IPS DF 4.7 (cell line): ENCODE measurements at regions not wholly inside any gene's neighbourhood (a gene's known extent, or its start where the extent isn't known, plus 50 kb on each side); places are given as distances from the start of the nearest gene placed in this dataset.
"Not testable (repeated sequence)": the region's sequence is repeated elsewhere in the genome, so short reads cannot be mapped to it uniquely, and the experiment has no call there.

Experiments
- DNase-seq: peaks from one replicate; pipeline ENCODE4 v3.0.0-alpha.2; 2013; ENCODE audit warnings: low spot score; ENCODE audit errors: extremely low read depth

GRCh38 chr6:140017470-140017869, 643.0 kb upstream of the CITED2 start:
- DNase-seq = no peak

- no peak for DNase-seq
These were observed 637.7 kb upstream of the CITED2 start for GRCh38 chr6:140012150-140012549.

DNA sequence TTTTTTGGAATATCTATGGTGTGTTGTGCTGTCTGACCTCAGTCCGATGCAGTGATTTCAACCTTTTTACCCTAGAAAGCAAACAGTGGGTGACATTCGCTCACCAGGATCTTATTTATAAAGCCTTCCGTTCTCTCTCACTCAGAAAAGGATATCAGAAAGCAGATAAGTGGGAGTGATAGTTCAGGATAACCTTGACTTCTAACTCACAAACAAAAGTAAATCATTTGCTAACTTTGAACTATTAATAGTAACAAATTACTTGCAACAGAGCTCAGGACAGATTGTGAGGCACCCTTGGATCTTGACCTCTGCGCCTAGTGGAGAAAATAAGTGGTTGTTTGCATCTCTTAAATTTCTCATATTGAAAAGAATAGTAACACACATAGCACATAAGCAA, 637.1 kb upstream of the CITED2 start:
- DNase-seq = no peak

DNA sequence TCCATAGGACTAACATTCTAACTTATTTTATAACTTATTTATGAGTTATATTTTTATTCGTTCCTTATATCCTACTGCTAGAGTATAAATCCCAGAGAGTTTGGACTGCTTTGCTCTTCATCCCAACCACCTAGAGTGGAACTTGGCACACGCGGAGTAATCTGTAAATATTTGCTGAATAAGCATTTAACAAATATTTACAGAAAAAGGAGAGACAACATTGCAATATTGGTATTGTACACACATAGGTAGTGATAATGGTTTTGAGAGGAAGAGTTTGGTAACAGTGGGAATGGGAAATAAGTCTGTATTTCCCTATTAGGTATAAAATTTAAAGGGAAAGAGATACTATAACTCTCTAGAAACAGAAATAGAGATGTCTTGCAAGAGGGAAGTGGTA, 634.8 kb upstream of the CITED2 start:
- no peak for DNase-seq

DNA sequence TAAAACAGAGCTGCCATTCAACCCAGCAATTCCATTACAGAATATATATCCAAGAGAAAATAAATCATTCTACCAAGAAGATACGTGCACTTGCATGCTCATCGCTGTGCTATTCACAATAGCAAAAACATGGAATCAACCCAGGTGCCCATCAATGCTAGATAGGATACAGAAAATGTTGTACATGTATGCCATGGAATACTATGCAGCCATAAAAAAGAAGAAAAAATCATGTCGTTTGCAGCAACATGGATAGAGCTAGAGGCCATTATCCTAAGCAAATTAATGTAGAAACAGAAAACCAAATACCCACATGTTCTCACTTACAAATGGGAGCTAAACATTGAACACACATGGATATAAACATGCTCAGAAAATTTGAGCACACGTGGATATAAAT, 633.1 kb upstream of the CITED2 start:
- DNase-seq = no peak

DNA sequence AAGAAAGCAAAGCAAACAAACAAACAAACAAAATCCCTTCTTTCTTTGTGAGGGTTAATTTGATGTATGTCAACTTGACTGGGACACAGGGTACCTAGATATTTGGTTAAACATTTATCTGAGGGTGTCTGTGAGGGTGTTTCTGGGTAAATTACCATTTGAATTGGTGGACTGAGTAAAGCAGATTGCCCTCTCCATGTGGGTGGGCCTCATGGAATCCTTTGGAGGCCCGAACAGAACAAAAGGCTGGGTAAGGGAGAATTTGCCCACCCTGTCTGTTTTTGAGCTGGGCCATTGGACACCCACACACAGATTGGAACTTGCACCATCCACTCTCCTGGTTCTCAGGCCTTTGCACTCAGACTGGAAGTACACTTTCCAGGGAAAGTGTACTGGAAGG, 628.8 kb upstream of the CITED2 start:
- DNase-seq = no peak

DNA sequence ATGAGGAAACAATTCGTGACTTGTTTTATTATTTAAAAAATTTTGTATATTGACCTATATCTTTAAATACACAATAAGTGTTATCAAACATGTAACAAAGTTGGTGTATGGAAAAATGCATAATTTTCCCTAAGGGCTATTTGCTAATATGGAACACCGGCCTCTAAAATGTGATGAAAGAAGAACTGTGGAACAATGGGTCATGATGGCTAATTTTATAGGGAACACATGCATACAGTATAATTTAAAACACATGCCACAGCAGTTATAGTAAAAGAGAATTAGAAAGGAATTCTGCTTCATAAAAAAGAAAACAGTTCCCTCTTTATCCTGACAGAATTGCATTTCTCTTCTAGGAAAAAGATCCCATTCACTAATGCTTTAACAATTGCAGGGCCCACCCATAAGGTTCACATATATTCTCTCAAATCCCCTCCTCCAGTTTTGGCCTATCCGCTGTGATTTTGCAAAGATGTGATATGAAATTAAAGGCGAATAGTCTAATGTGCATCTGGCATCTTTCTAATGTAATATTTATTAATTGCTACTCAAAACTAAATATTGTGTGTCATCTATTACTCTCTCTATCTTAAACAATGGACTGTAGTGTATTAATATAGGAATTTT, 628.1 kb upstream of the CITED2 start:
- no peak for DNase-seq

DNA sequence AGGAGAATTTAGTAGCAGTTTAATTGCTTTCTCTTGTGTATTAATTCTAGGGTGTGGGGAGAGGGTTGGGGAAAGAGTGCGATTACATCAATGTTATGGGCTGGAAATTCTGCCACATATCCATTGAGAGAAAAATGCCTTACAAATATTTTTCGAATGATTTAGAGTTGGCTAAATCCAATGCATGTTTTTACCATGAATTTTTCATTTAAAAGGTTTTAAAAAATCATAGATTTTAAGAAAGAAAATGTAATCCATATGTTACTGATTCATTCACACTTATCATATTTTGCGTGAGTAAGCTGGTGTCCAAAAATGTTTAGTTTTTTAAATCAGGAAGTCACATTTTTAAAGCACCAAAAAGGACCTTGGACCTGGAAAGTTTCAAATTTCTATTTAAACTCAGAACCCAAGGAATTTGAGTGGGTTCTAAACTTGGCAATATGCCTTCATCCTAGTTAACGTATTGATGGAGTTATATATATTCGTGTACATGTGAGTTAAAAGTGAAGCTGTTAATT, 627.4 kb upstream of the CITED2 start:
- no peak for DNase-seq

- DNase-seq = no peak
These were observed 626.6 kb upstream of the CITED2 start for GRCh38 chr6:140001005-140001404.

DNA sequence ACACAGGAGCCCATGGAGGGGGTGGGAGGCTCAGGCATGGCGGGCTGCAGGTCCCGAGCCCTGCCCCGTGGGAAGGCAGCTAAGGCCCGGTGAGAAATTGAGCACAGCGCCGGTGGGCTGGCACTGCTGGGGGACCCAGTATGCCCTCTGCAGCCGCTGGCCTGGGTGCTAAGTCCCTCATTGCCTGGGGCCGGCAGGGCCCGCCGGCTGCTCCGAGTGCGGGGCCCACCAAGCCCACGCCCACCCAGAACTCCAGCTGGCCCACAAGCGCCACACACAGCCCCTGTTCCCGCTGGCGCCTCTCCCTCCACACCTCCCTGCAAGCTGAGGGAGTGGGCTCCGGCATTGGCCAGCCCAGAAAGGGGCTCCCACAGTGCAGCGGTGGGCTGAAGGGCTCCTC, 625.2 kb upstream of the CITED2 start:
- not testable (repeated sequence) for DNase-seq

GRCh38 chr6:139998478-139998877, 624.0 kb upstream of the CITED2 start:
- not testable (repeated sequence) for DNase-seq

GRCh38 chr6:139996253-139996834, 621.9 kb upstream of the CITED2 start:
- DNase-seq = no peak

DNA sequence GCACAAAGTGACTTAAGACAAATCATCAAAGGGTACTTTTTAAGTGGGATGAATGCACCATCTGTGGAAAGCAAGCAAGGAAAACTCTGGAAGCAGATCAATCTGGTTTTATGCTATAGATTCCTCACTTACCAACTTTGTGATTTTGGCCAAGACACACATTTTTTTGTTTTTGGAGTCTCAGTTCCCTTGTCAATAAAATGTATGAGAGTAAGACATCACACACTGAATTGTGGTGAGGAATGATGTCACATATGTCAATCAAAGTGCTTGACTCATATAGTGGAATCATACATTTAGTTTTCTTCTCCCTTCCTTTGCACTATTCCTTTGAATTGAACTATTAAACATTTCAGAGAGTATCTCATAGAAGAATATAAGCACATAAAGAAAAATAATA, 620.5 kb upstream of the CITED2 start:
- DNase-seq = no peak

- no peak for DNase-seq
These were observed 616.5 kb upstream of the CITED2 start for GRCh38 chr6:139990856-139991465.

GRCh38 chr6:139990026-139990686, 615.7 kb upstream of the CITED2 start:
- DNase-seq = no peak

DNA sequence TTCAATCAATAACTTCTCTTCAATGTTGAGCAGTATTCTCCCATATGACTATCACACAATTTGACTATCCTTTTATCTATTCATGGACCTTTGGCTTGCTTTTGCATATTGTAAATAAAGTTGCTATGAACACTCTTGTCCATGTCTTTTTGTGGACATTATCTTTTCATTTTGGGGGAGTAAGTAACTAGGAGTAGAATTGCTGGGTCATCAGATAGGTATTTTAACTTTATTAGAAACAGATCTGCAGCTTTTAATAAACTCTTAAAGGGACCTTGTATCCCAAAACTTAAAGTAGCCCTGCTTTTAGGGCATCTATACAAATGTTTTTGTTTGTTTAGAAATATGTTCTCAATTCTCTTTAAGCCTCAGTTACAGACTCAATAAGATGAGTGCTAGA, 614.2 kb upstream of the CITED2 start:
- no peak for DNase-seq

- no peak for DNase-seq
These were observed 612.6 kb upstream of the CITED2 start for GRCh38 chr6:139987091-139987490.

DNA sequence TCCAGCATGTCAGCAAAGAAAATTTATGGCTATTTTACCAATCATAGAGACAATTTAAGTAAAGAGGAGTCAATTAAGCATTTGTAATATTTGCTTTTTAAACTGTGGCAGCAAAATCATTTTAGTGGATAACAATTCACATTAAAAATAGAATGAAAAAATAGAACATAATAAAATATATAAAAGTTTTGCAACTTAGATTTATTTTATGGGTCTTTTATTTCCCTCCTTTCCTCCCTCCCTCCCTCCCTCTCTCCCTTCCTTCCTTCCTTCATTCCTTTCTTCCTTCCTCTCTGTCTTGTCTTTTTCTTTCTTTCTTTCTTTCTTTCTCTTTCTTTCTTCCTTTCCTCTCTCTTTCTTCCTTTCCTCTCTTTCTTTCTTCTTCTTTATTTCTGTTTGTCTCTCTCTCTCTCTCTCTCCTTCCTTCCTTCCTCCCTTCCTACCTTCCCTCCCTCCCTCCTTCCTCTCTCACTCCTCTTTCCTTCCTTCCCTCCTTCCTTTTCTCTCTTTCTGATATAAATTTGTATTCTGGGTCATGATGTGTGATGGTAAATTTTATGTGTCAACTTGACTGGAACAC, 610.9 kb upstream of the CITED2 start:
- DNase-seq = no peak

DNA sequence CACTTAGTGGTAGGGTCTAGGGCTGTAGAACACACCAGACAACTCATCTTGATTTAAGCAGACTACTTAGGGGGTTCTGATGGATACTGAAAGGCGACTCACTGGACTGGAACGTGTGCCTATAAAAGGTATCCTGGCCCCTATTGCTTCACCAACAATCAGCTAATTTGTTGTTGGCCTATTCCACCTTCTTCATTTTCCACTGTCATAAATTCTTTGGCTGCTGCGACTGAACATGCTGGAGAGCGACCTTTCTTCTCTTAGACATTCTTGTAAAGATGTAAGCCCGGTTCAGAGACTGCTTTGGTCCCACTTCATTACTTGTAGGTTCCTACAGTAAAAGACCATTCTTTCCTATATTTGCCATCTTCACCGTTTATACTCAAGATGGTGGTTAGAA, 609.9 kb upstream of the CITED2 start:
- DNase-seq = no peak

GRCh38 chr6:139983555-139984276, 609.3 kb upstream of the CITED2 start:
- DNase-seq = no peak

DNA sequence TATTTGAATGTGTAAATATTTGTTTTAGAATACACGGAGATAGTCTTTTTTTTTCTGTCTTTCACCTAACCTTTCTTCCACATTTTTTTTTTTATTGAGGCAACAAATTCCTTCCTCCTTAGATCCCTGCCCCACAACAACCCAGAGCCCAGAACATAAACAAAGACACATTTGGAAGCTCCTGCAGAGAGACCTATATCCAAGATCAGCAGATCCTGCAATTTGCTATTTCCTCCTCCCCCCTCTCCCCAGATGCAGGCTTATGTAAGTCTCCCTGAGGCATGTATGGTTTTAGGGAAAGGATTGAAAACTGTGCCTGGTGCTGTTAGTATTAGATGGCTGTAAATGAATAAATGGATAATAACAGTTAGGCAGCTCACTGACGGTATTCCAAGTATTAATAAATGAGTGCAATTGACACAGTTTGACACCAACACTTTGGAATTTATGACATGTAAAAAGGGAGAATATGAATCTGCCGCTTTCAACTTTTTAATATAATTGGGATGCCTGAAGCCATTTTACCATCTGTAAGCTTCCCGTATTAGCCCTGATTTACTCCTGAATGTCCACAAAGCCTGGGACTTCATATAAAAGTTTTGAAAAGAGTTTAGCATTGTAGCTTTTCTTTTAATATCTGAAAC, 608.3 kb upstream of the CITED2 start:
- DNase-seq = no peak
